H9 (cell line): ENCODE measurements at regions not wholly inside any gene's neighbourhood (a gene's known extent, or its start where the extent isn't known, plus 50 kb on each side); places are given as distances from the start of the nearest gene placed in this dataset.

Source experiments
- DNase-seq: peaks from one replicate; pipeline ENCODE4 v3.0.0-alpha.2; 2017
- H2AFZ ChIP-seq: one replicate; pipeline ENCODE4 v1.6.1; 2013; ENCODE audit warnings: mild to moderate bottlenecking, low read length, control low read depth, moderate library complexity
- H2AK5ac ChIP-seq: 2 replicates; pipeline ENCODE4 v1.6.1; 2013; ENCODE audit warnings: low read length, control low read depth, mixed read lengths; ENCODE audit not compliant: insufficient read length
- H2BK120ac ChIP-seq: one replicate; pipeline ENCODE4 v1.6.1; 2013; ENCODE audit warnings: low read depth, mild to moderate bottlenecking, low read length, control low read depth, inconsistent platforms; ENCODE audit not compliant: poor library complexity, severe bottlenecking
- H2BK12ac ChIP-seq: 2 replicates; pipeline ENCODE4 v1.6.1; 2013; ENCODE audit warnings: low read length, control low read depth, mixed read lengths, low read depth; ENCODE audit not compliant: insufficient read length
- H2BK15ac ChIP-seq: 2 replicates; pipeline ENCODE4 v1.6.1; 2013; ENCODE audit warnings: low read depth, low read length, control low read depth
- H2BK20ac ChIP-seq: one replicate; pipeline ENCODE4 v1.6.1; 2013; ENCODE audit warnings: low read depth, mild to moderate bottlenecking, low read length, control low read depth, inconsistent platforms; ENCODE audit not compliant: poor library complexity, severe bottlenecking
- H2BK5ac ChIP-seq: 2 replicates; pipeline ENCODE4 v1.6.1; 2013; ENCODE audit warnings: low read length, control low read depth, mixed read lengths; ENCODE audit not compliant: insufficient read length
- H3K14ac ChIP-seq: 2 replicates; pipeline ENCODE4 v1.6.1; 2013; ENCODE audit warnings: low read length, control low read depth; ENCODE audit not compliant: insufficient read depth
- H3K18ac ChIP-seq: 2 replicates; pipeline ENCODE4 v1.6.1; 2013; ENCODE audit warnings: low read depth, mild to moderate bottlenecking, mixed read lengths, low read length, control low read depth; ENCODE audit not compliant: insufficient read length
- H3K23ac ChIP-seq: 2 replicates; pipeline ENCODE4 v1.6.1; 2013; ENCODE audit warnings: low read length, control low read depth, mixed read lengths, low read depth; ENCODE audit not compliant: insufficient read length
- H3K23me2 ChIP-seq: 2 replicates; pipeline ENCODE4 v1.6.1; 2013; ENCODE audit warnings: low read depth, mild to moderate bottlenecking, mixed read lengths, low read length, control low read depth; ENCODE audit not compliant: insufficient read length, poor library complexity, severe bottlenecking
- H3K27ac ChIP-seq: 2 replicates; pipeline ENCODE4 v1.5.1; 2013; ENCODE audit warnings: low read length, control low read depth, mixed read lengths, low read depth; ENCODE audit not compliant: insufficient read length
- H3K27me3 ChIP-seq: 2 replicates; pipeline ENCODE4 v1.6.1; 2013; ENCODE audit warnings: low read length, control low read depth, inconsistent platforms; ENCODE audit not compliant: insufficient read depth
- H3K4ac ChIP-seq: 2 replicates; pipeline ENCODE4 v1.6.1; 2013; ENCODE audit warnings: low read depth, mild to moderate bottlenecking, control low read depth, inconsistent platforms, low read length, moderate library complexity
- H3K4me1 ChIP-seq: 2 replicates; pipeline ENCODE4 v1.6.1; 2013; ENCODE audit warnings: low read length, control low read depth, inconsistent platforms; ENCODE audit not compliant: insufficient read depth
- H3K4me2 ChIP-seq: 2 replicates; pipeline ENCODE4 v1.6.1; 2013; ENCODE audit warnings: low read length, control low read depth, mixed read lengths; ENCODE audit not compliant: insufficient read length, insufficient read depth
- H3K56ac ChIP-seq: 2 replicates; pipeline ENCODE4 v1.6.1; 2013; ENCODE audit warnings: low read depth, mild to moderate bottlenecking, mixed read lengths, low read length, control low read depth; ENCODE audit not compliant: insufficient read length
- H3K79me1 ChIP-seq: 2 replicates; pipeline ENCODE4 v1.6.1; 2013; ENCODE audit warnings: low read depth, mild to moderate bottlenecking, moderate library complexity, low read length, control low read depth, inconsistent platforms; ENCODE audit not compliant: insufficient read depth, poor library complexity, severe bottlenecking
- H3K79me2 ChIP-seq: 2 replicates; pipeline ENCODE4 v1.6.1; 2013; ENCODE audit warnings: low read length, control low read depth, inconsistent platforms; ENCODE audit not compliant: insufficient read depth
- H3K9ac ChIP-seq: 2 replicates; pipeline ENCODE4 v1.6.1; 2013; ENCODE audit warnings: low read length, control low read depth, mixed read lengths; ENCODE audit not compliant: insufficient read length; ENCODE audit errors: extremely low read depth
- H3K9me3 ChIP-seq: one replicate; pipeline ENCODE4 v1.6.1; 2013; ENCODE audit warnings: low read depth, low read length, inconsistent platforms; ENCODE audit not compliant: control insufficient read depth
- H3T11ph ChIP-seq: one replicate; pipeline ENCODE4 v1.6.1; 2013; ENCODE audit warnings: mild to moderate bottlenecking, low read length, control low read depth, inconsistent platforms
- H4K20me1 ChIP-seq: one replicate; pipeline ENCODE4 v1.6.1; 2013; ENCODE audit not compliant: control insufficient read depth, insufficient read length, insufficient read depth
- H4K5ac ChIP-seq: 2 replicates; pipeline ENCODE4 v1.6.1; 2013; ENCODE audit warnings: low read depth, mild to moderate bottlenecking, mixed read lengths, low read length, control low read depth; ENCODE audit not compliant: insufficient read length
- H4K8ac ChIP-seq: replicated peaks from 2 replicates; pipeline ENCODE4 v1.6.1; 2013; ENCODE audit warnings: low read length, control low read depth, mixed read lengths, low read depth; ENCODE audit not compliant: insufficient read length
- H4K91ac ChIP-seq: 2 replicates; pipeline ENCODE4 v1.6.1; 2013; ENCODE audit warnings: low read depth, mild to moderate bottlenecking, moderate library complexity, mixed read lengths, low read length, control low read depth; ENCODE audit not compliant: insufficient read length
- H3K27ac Mint-ChIP-seq, 3 experiments: 2 replicates in 2 of 3; 3 replicates in 1 of 3; pipeline ENCODE4 v1.8.0; 2020 to 2021; ENCODE audit warnings: mixed read lengths in 3 of 3, mild to moderate bottlenecking in 1 of 3, moderate library complexity in 1 of 3
- H3K27me3 Mint-ChIP-seq: 2 replicates; pipeline ENCODE4 v1.8.0; 2021; ENCODE audit warnings: low read depth, mild to moderate bottlenecking, moderate library complexity, mixed read lengths
- H3K36me3 Mint-ChIP-seq, 3 experiments: 2 replicates in 2 of 3; 3 replicates in 1 of 3; pipeline ENCODE4 v1.8.0; 2020 to 2021; ENCODE audit warnings: low read depth in 3 of 3, mixed read lengths in 3 of 3; ENCODE audit not compliant: insufficient read depth in 1 of 3
- H3K4me1 Mint-ChIP-seq, 2 experiments: 2 replicates each; pipeline ENCODE4 v1.8.0; 2020; ENCODE audit warnings: mixed read lengths in 2 of 2
- H3K4me3 Mint-ChIP-seq, 2 experiments: 2 replicates in 1 of 2; 3 replicates in 1 of 2; pipeline ENCODE4 v1.8.0; 2020 to 2021; ENCODE audit warnings: mild to moderate bottlenecking in 2 of 2, mixed read lengths in 2 of 2, moderate library complexity in 1 of 2
- H3K9me3 Mint-ChIP-seq, 2 experiments: 2 replicates in 1 of 2; 3 replicates in 1 of 2; pipeline ENCODE4 v1.8.0; 2020; ENCODE audit warnings: mild to moderate bottlenecking in 2 of 2, mixed read lengths in 2 of 2, moderate library complexity in 1 of 2
- WGBS: extraction: QIAGEN DNeasy Blood & Tissue Kit; methylation state at CpG from one replicate; pipeline ENCODE4 v1.1.7; 2013; ENCODE audit warnings: missing lambda C conversion rate, low lambda C conversion rate, mixed read lengths; ENCODE audit not compliant: insufficient read length; ENCODE audit errors: extremely low coverage; 5-methylcytosine and 5-hydroxymethylcytosine counted together
- TF ChIP-seq, protein P1 (sequence below): fragments of 200-600 bp; sonication (generic); conservative IDR thresholded peaks from 3 replicates; pipeline ENCODE4 v1.8.0; 2021; ENCODE audit warnings: antibody characterized with exemption, mild to moderate bottlenecking

DNA sequence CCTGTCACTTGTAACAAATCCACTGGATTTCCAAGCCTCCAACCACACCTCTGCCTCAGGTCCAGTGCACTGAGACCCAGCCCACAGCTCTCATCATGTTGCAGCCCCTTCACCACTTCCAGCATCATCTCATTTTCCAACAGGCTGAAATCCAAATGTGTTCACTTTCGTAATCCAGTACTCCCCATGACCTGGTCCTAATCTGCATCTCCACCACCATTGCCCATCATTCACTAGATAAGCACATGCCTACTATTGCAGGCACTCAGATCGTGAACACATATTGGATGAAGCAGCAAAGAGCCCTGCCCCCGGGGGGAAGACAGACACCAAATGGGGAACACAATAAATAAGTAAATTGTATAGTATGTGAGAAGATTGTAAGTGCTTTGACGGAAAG, 76.1 kb upstream of the INSIG1 start:
- no peaks in the 10 kb centered on the region for H3K9me3 ChIP-seq
- no peaks in the 10 kb centered on the region; the same call in 1 of the 2 replicates for H3K4me1 ChIP-seq
- no peak overlapping the region for H3K14ac ChIP-seq
- no peak overlapping the region for H3K27ac ChIP-seq
- no peak overlapping the region for H4K5ac ChIP-seq
- WGBS, result no CpG with 5 or more reads among the region's 4 CpGs
- H4K91ac ChIP-seq, result no peak overlapping the region
- H3K36me3 Mint-ChIP-seq, result no peaks in the 10 kb centered on the region; a peak in 1 of 7 replicates
- H3K27me3 ChIP-seq, result no peaks in the 10 kb centered on the region
- H3K4me3 Mint-ChIP-seq, result no peak overlapping the region; a peak in 1 of 5 replicates
- no peak overlapping the region for H2BK20ac ChIP-seq
- H2BK12ac ChIP-seq, result no peak overlapping the region
- H2BK5ac ChIP-seq, result no peak overlapping the region
- H4K20me1 ChIP-seq, result no peaks in the 10 kb centered on the region
- no peak overlapping the region for H2BK15ac ChIP-seq
- H2BK120ac ChIP-seq, result no peak overlapping the region
- H3K18ac ChIP-seq, result no peak overlapping the region
- peaks cover 14% of the 10 kb centered on the region for H3K27me3 Mint-ChIP-seq
- peaks cover 17 to 29% of the 10 kb centered on the region in 2 experiments for H3K4me1 Mint-ChIP-seq
- no peaks in the 10 kb centered on the region for H3K79me2 ChIP-seq
- H3K4ac ChIP-seq, result no peak overlapping the region
- H3K23me2 ChIP-seq, result no peaks in the 10 kb centered on the region
- H3T11ph ChIP-seq, result no peak overlapping the region
- H4K8ac ChIP-seq, result no peak overlapping the region
- no peak overlapping the region for H2AFZ ChIP-seq
- DNase-seq, result no peak
- no peak overlapping the region for H3K23ac ChIP-seq
- no peak overlapping the region for H2AK5ac ChIP-seq
- TF ChIP-seq, protein P1, sequence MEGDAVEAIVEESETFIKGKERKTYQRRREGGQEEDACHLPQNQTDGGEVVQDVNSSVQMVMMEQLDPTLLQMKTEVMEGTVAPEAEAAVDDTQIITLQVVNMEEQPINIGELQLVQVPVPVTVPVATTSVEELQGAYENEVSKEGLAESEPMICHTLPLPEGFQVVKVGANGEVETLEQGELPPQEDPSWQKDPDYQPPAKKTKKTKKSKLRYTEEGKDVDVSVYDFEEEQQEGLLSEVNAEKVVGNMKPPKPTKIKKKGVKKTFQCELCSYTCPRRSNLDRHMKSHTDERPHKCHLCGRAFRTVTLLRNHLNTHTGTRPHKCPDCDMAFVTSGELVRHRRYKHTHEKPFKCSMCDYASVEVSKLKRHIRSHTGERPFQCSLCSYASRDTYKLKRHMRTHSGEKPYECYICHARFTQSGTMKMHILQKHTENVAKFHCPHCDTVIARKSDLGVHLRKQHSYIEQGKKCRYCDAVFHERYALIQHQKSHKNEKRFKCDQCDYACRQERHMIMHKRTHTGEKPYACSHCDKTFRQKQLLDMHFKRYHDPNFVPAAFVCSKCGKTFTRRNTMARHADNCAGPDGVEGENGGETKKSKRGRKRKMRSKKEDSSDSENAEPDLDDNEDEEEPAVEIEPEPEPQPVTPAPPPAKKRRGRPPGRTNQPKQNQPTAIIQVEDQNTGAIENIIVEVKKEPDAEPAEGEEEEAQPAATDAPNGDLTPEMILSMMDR, result no peak
- H3K56ac ChIP-seq, result no peak overlapping the region
- no peak overlapping the region for H3K9ac ChIP-seq
- no peak overlapping the region for H3K27ac Mint-ChIP-seq
- H3K4me2 ChIP-seq, result no peak overlapping the region
- H3K79me1 ChIP-seq, result no peaks in the 10 kb centered on the region
- H3K9me3 Mint-ChIP-seq, result peaks cover 0 to 3% of the 10 kb centered on the region in 2 experiments; a peak in 1 of 5 replicates
